ENCODE measurements at regions not wholly inside any gene's neighbourhood (a gene's known extent, or its start where the extent isn't known, plus 50 kb on each side); places are given as distances from the start of the nearest gene placed in this dataset.
"Not testable (repeated sequence)": the region's sequence is repeated elsewhere in the genome, so short reads cannot be mapped to it uniquely, and the experiment has no call there.

DNA sequence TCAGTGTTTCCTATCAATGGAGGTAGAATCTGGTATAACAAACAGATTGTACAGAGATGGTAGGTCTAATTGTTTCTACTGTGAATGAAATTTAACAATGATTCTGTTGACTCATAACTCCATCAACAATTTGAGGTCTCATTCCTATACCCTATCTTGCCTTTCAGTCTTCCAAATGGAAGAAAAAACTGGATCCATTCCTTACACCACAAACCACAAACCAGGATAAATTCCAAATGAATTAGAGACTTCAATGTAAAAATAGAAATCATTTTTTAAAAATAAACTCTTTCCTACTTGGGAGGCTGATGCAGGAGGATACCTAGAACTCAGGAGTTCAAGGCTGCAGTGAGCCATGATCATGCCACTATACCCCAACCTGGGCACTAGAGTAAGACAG lies 114.4 kb upstream of the WDR44 start:
- no peak overlapping the region for H3K4me3 ChIP-seq
- no peak for DNase-seq (ENCODE audit: low spot score in 2 of 2)
- no peaks in the 10 kb centered on the region for H3K9me3 ChIP-seq
- TF ChIP-seq, protein P1, sequence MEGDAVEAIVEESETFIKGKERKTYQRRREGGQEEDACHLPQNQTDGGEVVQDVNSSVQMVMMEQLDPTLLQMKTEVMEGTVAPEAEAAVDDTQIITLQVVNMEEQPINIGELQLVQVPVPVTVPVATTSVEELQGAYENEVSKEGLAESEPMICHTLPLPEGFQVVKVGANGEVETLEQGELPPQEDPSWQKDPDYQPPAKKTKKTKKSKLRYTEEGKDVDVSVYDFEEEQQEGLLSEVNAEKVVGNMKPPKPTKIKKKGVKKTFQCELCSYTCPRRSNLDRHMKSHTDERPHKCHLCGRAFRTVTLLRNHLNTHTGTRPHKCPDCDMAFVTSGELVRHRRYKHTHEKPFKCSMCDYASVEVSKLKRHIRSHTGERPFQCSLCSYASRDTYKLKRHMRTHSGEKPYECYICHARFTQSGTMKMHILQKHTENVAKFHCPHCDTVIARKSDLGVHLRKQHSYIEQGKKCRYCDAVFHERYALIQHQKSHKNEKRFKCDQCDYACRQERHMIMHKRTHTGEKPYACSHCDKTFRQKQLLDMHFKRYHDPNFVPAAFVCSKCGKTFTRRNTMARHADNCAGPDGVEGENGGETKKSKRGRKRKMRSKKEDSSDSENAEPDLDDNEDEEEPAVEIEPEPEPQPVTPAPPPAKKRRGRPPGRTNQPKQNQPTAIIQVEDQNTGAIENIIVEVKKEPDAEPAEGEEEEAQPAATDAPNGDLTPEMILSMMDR (IDR thresholded peaks at IDR 0.05): no peak
- TF ChIP-seq POLR2AphosphoS5 (IDR thresholded peaks at IDR 0.05) (no peak), POLR2A (IDR thresholded peaks at IDR 0.05) (no peak), EP300 (IDR thresholded peaks at IDR 0.05) (no peak)
- no peaks in the 10 kb centered on the region for H3K27me3 ChIP-seq
- no peak overlapping the region for H3K27ac ChIP-seq
- no peaks in the 10 kb centered on the region for H3K4me1 ChIP-seq
- H3K36me3 ChIP-seq: no peaks in the 10 kb centered on the region

DNA sequence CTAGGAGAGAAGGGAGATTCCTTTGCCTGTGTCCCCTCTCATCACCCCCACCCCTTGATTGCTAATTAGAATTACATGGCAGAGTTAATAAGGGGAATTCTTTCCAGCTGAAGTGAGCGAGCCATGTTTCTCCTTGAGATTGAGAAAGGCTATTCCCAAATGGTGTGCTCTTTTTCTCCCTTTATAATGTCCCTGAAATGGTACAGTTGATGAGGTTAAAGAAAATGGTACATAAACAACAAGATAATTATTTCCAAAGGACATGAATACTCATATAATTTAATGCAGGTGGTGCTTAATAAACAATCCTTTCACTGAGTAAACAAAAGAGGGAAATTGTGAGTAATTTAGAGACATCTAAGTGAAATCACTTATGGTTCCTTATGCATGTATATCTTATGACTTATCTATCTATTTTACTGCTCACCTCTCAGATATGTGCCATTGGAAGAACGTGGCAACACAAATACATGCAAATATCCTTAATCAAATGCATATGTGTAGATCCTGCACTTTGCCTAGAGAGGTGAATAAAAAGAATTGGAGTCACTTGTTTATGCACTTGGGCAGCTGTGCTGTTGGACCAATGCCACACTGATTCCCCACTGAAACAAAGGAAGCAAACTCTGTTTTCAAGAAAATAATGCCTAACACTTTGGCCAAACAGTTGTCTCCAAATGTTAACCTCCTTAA lies 106.6 kb upstream of the WDR44 start:
- no peak overlapping the region for H3K4me3 ChIP-seq
- no peaks in the 10 kb centered on the region for H3K4me1 ChIP-seq
- 36% methylated on average over 2 of the region's 2 CpGs for WGBS
- no peaks in the 10 kb centered on the region for H3K27me3 ChIP-seq
- no peaks in the 10 kb centered on the region for H3K36me3 ChIP-seq
- no peak for DNase-seq (ENCODE audit: low spot score in 2 of 2)
- no peak overlapping the region for H3K27ac ChIP-seq
- H3K9me3 ChIP-seq: no peaks in the 10 kb centered on the region
- no peak for TF ChIP-seq EP300 (IDR thresholded peaks at IDR 0.05)
- no peak for TF ChIP-seq POLR2AphosphoS5 (IDR thresholded peaks at IDR 0.05)
- TF ChIP-seq, protein P1 (IDR thresholded peaks at IDR 0.05): no peak
- TF ChIP-seq POLR2A (IDR thresholded peaks at IDR 0.05): no peak

DNA sequence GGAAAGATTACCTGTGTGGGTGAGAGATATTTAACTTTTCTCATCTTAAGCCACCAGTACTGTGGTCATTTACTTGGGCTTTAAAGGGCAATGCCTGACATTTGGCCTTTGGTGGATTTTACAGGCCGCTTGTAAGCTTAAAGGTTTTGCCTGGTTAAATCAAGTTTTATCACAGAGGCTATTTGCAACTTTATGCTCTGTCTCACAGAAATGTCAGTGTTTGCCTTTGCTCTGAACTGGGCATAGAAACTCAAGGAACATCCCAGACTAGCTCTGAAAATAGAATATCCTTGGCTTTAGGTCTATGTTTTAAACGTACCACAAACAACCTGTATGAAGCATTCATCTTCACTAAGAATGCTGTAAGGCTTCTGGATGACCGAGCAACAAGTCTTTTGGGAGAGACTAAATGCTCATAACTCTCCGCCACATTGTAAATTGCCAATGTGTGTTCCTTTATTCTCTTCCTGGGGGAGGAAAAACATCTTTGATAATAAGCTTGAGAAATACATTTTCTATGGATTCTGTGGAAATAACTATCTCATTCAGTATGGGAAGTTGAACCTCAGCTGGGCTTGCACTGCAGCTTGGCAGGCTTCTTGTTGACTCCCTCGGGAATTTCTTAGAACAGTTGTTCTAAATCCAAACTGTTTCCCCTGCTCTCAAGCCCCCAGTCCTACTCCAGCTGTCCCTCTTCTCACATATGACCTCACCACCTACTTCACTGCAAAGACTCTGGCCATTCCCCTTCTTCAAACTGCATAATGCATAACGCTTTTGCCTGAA lies 105.8 kb upstream of the WDR44 start:
- TF ChIP-seq POLR2A (IDR thresholded peaks at IDR 0.05): no peak
- TF ChIP-seq, protein P1 (IDR thresholded peaks at IDR 0.05): no peak
- TF ChIP-seq POLR2AphosphoS5 (IDR thresholded peaks at IDR 0.05): no peak
- TF ChIP-seq EP300 (IDR thresholded peaks at IDR 0.05): no peak
- H3K9me3 ChIP-seq: no peaks in the 10 kb centered on the region
- H3K4me1 ChIP-seq: no peaks in the 10 kb centered on the region
- H3K36me3 ChIP-seq: no peaks in the 10 kb centered on the region
- no peak for DNase-seq (ENCODE audit: low spot score in 2 of 2)
- no peak overlapping the region for H3K4me3 ChIP-seq
- H3K27me3 ChIP-seq: no peaks in the 10 kb centered on the region
- 73% methylated on average over 6 of the region's 6 CpGs for WGBS
- H3K27ac ChIP-seq: no peak overlapping the region

DNA sequence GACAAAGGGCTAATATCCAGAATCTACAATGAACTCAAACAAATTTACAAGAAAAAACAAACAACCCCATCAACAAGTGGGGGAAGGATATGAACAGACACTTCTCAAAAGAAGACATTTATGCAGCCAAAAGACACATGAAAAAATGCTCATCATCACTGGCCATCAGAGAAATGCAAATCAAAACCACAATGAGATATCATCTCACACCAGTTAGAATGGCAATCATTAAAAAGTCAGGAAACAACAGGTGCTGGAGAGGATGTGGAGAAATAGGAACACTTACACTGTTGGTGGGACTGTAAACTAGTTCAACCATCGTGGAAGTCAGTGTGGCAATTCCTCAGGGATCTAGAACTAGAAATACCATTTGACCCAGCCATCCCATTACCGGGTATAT lies 98.9 kb upstream of the WDR44 start:
- not testable (repeated sequence) for H3K4me1 ChIP-seq; H3K27ac ChIP-seq; DNase-seq (ENCODE audit: low spot score in 2 of 2); H3K27me3 ChIP-seq; H3K36me3 ChIP-seq; H3K4me3 ChIP-seq; H3K9me3 ChIP-seq
- whole genome bisulfite sequencing: no CpG with 5 or more reads among the region's 2 CpGs

DNA sequence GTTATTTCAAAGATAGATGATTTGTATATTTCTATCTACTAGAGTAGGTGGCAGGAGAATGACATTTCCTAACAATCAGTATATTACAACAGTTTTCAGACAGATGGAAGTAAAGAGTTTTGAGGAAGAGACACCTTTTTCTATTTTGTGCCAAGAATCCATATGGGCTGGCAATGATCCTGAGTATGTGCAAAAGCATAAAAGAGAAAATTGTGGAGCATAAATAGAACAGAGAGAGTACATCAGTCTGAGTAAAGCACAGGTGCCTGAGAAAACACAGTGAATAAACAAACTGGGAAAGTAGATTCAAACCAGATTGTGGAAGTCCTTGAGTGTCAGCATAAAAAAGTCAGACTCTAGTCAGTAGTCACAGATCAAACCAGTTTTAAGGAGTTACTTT lies 96.8 kb upstream of the WDR44 start:
- no peaks in the 10 kb centered on the region for H3K9me3 ChIP-seq
- DNase-seq (ENCODE audit: low spot score in 2 of 2): no peak
- H3K36me3 ChIP-seq: no peaks in the 10 kb centered on the region
- TF ChIP-seq, protein P1 (IDR thresholded peaks at IDR 0.05): no peak
- TF ChIP-seq EP300 (IDR thresholded peaks at IDR 0.05) (no peak), POLR2AphosphoS5 (IDR thresholded peaks at IDR 0.05) (no peak), POLR2A (IDR thresholded peaks at IDR 0.05) (no peak)
- no peak overlapping the region for H3K4me3 ChIP-seq
- no peaks in the 10 kb centered on the region for H3K27me3 ChIP-seq
- H3K4me1 ChIP-seq: no peaks in the 10 kb centered on the region
- no peak overlapping the region for H3K27ac ChIP-seq
